Thyroid gland (tissue), 4 donors: ENCODE measurements at regions not wholly inside any gene's neighbourhood (a gene's known extent, or its start where the extent isn't known, plus 50 kb on each side); places are given as distances from the start of the nearest gene placed in this dataset.
A peak's percentile ranks its signal among the peaks of the same experiment; 100 is the strongest.

Experiments
- DNase-seq, 2 donors: peaks; one replicate each; pipeline ENCODE4 v3.0.0-alpha.2; 2019
- H3K27ac ChIP-seq, 3 donors: fragments of 200-600 bp; sonication (generic); 1 replicate in 2 of 3; 2 replicates in 1 of 3; pipeline ENCODE4 v1.5.1; 2016 to 2019; ENCODE audit warnings: mild to moderate bottlenecking in 1 of 3, moderate library complexity in 1 of 3
- H3K27me3 ChIP-seq: fragments of 200-600 bp; sonication (generic); one replicate; pipeline ENCODE4 v1.5.1; 2019
- H3K36me3 ChIP-seq, 2 donors: fragments of 200-600 bp; sonication (generic); one replicate each; pipeline ENCODE4 v1.5.1; 2016 to 2019
- H3K4me1 ChIP-seq, 2 donors: fragments of 200-600 bp; sonication (generic); one replicate each; pipeline ENCODE4 v1.5.1; 2017 to 2019
- H3K4me3 ChIP-seq, 3 donors: fragments of 200-600 bp; sonication (generic); replicated peaks in 1 of 3; 1 replicate in 2 of 3; 2 replicates in 1 of 3; pipeline ENCODE4 v1.5.1; 2016; ENCODE audit warnings: mild to moderate bottlenecking in 1 of 3
- H3K9me3 ChIP-seq: fragments of 200-600 bp; sonication (generic); one replicate; pipeline ENCODE4 v1.5.1; 2017
- CTCF ChIP-seq, 6 experiments: fragments of 200-600 bp in 3 of 6; fragments of 450-650 bp in 3 of 6; sonication (generic) in 3 of 6; IDR thresholded peaks; one replicate each; pipeline ENCODE4 v1.5.1; 2016 to 2019; ENCODE audit warnings: antibody characterized with exemption in 6 of 6, mild to moderate bottlenecking in 2 of 6, inconsistent platforms in 1 of 6, moderate library complexity in 1 of 6
- POLR2A ChIP-seq, 2 donors: fragments of 450-650 bp; IDR thresholded peaks; one replicate each; pipeline ENCODE4 v1.6.1; 2017; ENCODE audit warnings: antibody characterized with exemption in 2 of 2, mild to moderate bottlenecking in 2 of 2, moderate library complexity in 1 of 2
- WGBS, 2 donors: methylation state at CpG; one replicate each; pipeline ENCODE4 v1.1.5; 2017; 5-methylcytosine and 5-hydroxymethylcytosine counted together
- intact Hi-C: fragments of 100-400 bp; cut with DNase I; formaldehyde crosslinking; loops from one replicate; pipeline ENCODE4 v1.15.1; 2023

- no peak overlapping the region for H3K27ac ChIP-seq
- intact Hi-C loops = no loop called here
- no peak for DNase-seq
- TF ChIP-seq CTCF (IDR thresholded peaks at IDR 0.05) = no peak
- no peak for TF ChIP-seq POLR2A (IDR thresholded peaks at IDR 0.05)
- 97 to 100% methylated on average over 1 of the region's 1 CpG for WGBS, 2 donors
- H3K4me1 ChIP-seq = no peaks in the 10 kb centered on the region
- no peaks in the 10 kb centered on the region for H3K9me3 ChIP-seq
- H3K36me3 ChIP-seq = no peaks in the 10 kb centered on the region
- H3K27me3 ChIP-seq = no peaks in the 10 kb centered on the region
- no peak overlapping the region for H3K4me3 ChIP-seq
Observed at GRCh38 chr1:185406691-185407009, 89.6 kb upstream of the IVNS1ABP start.

- Histone ChIP-seq H3K27me3 (no peaks in the 10 kb centered on the region), H3K9me3 (no peaks in the 10 kb centered on the region), H3K36me3 (no peaks in the 10 kb centered on the region), H3K4me1 (no peaks in the 10 kb centered on the region), H3K4me3 (no peak overlapping the region), H3K27ac (no peak overlapping the region)
- TF ChIP-seq CTCF (IDR thresholded peaks at IDR 0.05) = no peak
- no peak for TF ChIP-seq POLR2A (IDR thresholded peaks at IDR 0.05)
- no peak for DNase-seq
- WGBS, 2 donors = 83 to 84% methylated on average over 3 of the region's 3 CpGs
- intact Hi-C loops = no loop called here
Observed at GRCh38 chr1:185406006-185406690, 89.1 kb upstream of the IVNS1ABP start.

- WGBS, 2 donors = 86% methylated on average over 6 of the region's 6 CpGs
- Histone ChIP-seq H3K4me1 (no peaks in the 10 kb centered on the region), H3K27me3 (no peaks in the 10 kb centered on the region), H3K9me3 (no peaks in the 10 kb centered on the region), H3K4me3 (no peak overlapping the region), H3K36me3 (no peaks in the 10 kb centered on the region), H3K27ac (no peak overlapping the region)
- intact Hi-C loops = no loop called here
- DNase-seq = no peak
- TF ChIP-seq POLR2A (IDR thresholded peaks at IDR 0.05) (no peak), CTCF (IDR thresholded peaks at IDR 0.05) (no peak)
Observed at GRCh38 chr1:185404907-185405568, 88.0 kb upstream of the IVNS1ABP start.

- Histone ChIP-seq H3K36me3 (no peaks in the 10 kb centered on the region), H3K9me3 (no peaks in the 10 kb centered on the region), H3K27me3 (no peaks in the 10 kb centered on the region), H3K4me3 (no peak overlapping the region), H3K27ac (no peak overlapping the region), H3K4me1 (no peaks in the 10 kb centered on the region)
- TF ChIP-seq CTCF (IDR thresholded peaks at IDR 0.05) (no peak), POLR2A (IDR thresholded peaks at IDR 0.05) (no peak)
- peak in 1 of 2 donors; percentile 8 for DNase-seq
- intact Hi-C loops = no loop called here
- 62 to 72% methylated on average over 12 of the region's 12 CpGs for WGBS, 2 donors
Observed at GRCh38 chr1:185404291-185404690, 87.2 kb upstream of the IVNS1ABP start.

- Histone ChIP-seq H3K27me3 (no peaks in the 10 kb centered on the region), H3K4me3 (no peak overlapping the region), H3K4me1 (no peaks in the 10 kb centered on the region), H3K36me3 (no peaks in the 10 kb centered on the region), H3K27ac (no peak overlapping the region), H3K9me3 (no peaks in the 10 kb centered on the region)
- TF ChIP-seq POLR2A (IDR thresholded peaks at IDR 0.05) = no peak
- no peak for TF ChIP-seq CTCF (IDR thresholded peaks at IDR 0.05)
- 93% methylated on average over 3 of the region's 3 CpGs for WGBS, 2 donors
- intact Hi-C loops = no loop called here
- DNase-seq = no peak
Observed at GRCh38 chr1:185402930-185403329, 85.9 kb upstream of the IVNS1ABP start.
